SK-N-SH treated with all-trans-retinoic acid at 6 μM for 48 hours (cell line): ENCODE measurements at regions not wholly inside any gene's neighbourhood (a gene's known extent, or its start where the extent isn't known, plus 50 kb on each side); places are given as distances from the start of the nearest gene placed in this dataset.

ENCODE experiments used
- ARNTL ChIP-seq: fragments of 450-650 bp; formaldehyde crosslinking; IDR thresholded peaks from 2 replicates; pipeline ENCODE4 v1.5.0; 2020; ENCODE audit warnings: low read depth, mild to moderate bottlenecking, moderate library complexity, borderline replicate concordance
- ZFP30 ChIP-seq: fragments of 450-650 bp; formaldehyde crosslinking; IDR thresholded peaks from 2 replicates; pipeline ENCODE4 v1.5.0; 2022; ENCODE audit warnings: mild to moderate bottlenecking, moderate library complexity
- ZNF565 ChIP-seq: fragments of 450-650 bp; formaldehyde crosslinking; conservative IDR thresholded peaks from 2 replicates; pipeline ENCODE4 v1.5.0; 2020; ENCODE audit warnings: low read depth, mild to moderate bottlenecking, moderate library complexity
- TF ChIP-seq, protein P1 (sequence below): fragments of 250-450 bp; sonication (Bioruptor Pico); IDR thresholded peaks from 2 replicates; pipeline ENCODE4 v1.5.1; 2020; ENCODE audit warnings: low read depth, mild to moderate bottlenecking, moderate library complexity

DNA sequence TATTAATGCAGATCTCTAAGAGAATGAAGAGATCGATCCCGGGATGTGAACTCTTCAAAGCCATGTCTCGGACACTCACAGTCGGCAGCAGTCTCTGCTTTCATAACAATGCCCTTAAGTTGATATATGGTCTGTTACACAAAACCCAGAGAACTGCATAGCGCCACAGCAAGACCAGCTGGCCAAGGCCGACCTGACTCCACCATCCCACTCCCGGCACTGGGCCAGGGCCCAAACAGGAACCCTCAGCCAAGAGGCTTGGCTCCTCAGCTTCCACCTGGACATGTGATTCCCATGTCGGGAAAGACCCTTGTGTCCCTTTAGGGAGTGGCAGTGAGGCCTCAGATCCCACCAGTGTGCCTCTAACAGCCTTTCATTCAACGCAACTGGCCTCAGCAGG is 106.6 kb upstream of the RNF32 start:
- TF ChIP-seq ZFP30, result no peak
- TF ChIP-seq, protein P1, sequence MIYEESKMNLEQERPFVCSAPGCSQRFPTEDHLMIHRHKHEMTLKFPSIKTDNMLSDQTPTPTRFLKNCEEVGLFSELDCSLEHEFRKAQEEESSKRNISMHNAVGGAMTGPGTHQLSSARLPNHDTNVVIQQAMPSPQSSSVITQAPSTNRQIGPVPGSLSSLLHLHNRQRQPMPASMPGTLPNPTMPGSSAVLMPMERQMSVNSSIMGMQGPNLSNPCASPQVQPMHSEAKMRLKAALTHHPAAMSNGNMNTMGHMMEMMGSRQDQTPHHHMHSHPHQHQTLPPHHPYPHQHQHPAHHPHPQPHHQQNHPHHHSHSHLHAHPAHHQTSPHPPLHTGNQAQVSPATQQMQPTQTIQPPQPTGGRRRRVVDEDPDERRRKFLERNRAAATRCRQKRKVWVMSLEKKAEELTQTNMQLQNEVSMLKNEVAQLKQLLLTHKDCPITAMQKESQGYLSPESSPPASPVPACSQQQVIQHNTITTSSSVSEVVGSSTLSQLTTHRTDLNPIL (CRISPR knock-in tag), result no peak
- TF ChIP-seq ZNF565 (CRISPR knock-in tag), result no peak
- no peak for TF ChIP-seq ARNTL (CRISPR knock-in tag)
